ENCODE measurements at regions not wholly inside any gene's neighbourhood (a gene's known extent, or its start where the extent isn't known, plus 50 kb on each side); places are given as distances from the start of the nearest gene placed in this dataset.
"Not testable (repeated sequence)": the region's sequence is repeated elsewhere in the genome, so short reads cannot be mapped to it uniquely, and the experiment has no call there.

DNA sequence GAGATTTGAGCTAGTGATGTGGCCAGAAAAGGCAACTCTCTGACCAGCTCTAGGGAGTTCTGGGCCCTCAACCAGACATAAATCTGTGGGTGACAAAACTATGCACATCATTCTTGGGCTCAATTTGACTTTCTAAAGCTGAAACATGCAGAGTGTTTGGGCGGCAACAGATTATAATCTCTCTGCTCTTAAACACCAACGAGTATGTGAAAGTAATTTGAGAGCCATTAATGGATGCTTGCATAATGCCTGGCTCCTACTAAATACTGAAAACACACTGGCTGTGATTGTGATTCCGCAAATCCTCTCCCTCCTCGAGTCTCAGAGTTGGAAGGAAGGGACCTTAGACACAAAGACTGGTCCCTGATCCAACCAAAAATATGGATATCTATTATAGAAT lies 186.7 kb downstream of the UACA start:
- no peak for ATAC-seq
- DNase-seq, result no peak

DNA sequence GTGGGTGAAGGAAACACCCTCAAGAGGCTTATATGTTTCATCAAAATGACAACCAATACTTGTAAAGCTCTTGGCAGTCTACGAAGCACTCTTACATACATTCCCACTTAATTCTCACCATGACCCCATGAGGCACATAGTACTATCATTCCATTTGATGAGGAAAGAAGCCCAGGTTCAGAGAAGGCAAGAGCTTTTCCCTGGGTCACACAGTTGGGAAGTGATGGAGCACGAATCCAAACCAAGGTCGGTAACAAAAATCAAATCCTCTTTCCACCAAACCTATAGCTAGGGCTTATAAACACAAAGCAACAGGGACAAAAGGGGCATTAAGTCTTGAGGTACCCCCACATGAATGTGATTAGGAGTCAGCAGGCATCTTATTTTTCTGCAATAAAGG lies 187.1 kb downstream of the UACA start:
- no peak for DNase-seq
- no peak for ATAC-seq

DNA sequence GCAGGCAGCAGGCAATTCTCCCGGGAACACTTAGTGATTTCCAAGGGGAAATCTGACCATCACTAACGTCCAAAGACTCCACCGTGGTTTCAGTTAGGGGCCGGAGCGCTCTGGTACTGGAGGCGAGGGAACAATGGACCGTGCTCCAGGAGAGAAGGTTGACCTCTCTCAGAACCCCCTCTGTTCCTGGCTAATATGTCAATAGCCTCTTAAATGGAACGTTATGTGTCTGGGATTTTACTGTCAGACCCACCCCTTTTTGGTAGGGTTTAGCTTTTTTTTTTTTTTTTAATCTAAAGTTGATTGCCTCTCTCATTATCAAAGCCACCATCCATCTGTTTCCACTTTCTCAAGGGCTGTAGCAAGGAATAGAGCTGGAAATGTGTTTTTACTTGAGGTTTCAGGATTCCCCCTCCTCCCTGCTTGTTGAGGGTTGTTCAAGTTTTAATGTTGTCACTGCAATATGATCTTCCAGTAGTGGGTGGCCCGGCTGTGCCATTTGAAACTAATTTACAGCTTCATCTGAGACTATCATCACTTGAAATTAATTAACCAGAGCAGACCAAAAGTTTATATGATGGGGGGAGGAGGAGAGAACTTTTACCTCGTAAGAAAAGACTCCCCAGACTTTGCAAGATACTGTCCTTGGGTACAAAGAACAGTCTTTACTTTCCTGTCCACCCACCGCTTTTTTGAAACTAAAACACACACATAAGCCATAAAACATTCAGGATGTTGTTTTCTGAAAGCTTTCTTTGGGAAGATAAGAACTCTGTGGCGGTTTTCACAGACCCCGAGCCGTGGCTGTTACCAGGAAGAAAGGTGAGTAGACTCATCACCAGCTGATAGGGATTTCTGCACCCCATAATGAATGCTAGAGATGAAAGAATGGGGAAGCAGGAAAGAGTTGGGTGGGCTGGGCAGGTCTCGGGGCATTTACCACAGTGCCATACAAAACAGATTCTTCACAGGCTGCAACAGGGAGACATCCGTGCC lies 187.8 kb downstream of the UACA start:
- no peak for ATAC-seq
- DNase-seq, result no peak

DNA sequence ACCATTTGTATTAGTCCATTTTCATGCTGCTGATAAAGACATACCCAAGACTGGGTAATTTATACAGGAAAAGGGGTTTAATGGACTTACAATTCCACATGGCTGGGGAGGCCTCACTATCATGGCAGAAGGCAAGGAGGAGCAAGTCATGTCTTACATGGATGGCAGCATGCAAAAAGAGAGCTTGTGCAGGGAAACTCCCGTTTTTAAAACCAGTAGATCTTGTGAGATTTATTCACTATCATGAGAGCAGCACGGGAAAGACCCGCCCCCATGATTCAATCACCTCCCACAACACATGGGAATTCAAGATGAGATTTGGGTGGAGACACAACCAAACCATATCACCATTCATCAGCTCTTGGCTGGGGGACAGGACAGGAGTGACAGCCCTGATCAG lies 189.0 kb downstream of the UACA start:
- not testable (repeated sequence) for ATAC-seq, DNase-seq

DNA sequence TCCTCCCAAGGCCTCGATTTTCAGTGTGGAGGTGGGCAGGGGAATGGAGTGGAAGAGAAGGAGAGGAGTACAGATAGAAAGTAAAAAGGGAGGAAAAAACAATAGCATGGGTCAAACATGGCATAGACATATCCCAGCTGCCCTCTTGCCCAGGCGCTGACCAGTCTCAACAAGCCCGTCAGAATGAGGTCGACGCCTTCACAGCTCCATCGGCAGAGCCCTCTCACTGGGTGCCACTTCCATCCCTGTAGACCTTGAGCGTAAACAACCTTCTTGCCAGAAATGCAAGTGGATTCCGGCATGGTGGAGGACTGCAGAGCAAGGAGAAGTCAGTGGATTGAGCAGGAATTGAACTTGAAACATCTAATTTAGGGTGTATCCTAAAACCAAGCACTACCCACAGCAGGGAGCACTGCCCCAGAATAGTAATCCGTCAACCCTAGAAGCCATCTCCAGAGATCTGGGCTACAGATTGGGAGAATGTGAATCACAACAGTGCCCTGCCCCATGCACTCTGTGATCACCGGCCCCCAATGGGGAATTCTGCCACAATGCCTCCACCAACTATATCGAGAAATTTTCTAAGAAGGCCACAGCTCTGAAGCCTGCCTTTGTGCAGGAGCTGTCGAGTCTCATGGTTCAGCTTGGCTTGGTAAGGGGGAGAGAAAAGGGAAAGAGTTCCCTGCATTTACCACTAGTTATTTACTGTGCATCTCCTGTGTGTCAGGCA lies 190.1 kb downstream of the UACA start:
- DNase-seq (no peak), ATAC-seq (no peak)

DNA sequence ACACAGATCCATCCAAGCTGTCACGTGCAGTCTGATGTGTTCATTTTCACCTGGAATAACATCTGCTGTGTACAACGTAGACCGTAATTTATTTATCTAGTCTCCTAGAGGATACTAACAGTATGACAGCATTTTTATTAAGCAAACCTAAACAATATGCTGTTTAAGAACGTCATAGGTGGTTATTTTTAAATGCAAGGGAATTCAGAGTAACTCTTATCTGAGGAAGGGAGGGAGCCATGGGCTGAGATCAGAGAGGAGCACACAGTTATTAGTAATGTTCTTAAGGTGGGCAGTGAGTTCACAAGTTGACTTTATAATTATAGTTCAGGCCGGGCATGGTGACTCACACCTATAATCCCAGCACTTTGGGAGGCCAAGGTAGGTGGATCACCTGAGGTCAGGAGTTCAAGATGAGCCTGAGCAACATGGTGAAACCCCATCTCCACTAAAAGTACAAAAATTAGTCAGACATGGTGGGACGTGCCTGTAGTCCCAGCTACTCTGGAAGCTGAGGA lies 193.6 kb downstream of the UACA start:
- DNase-seq (peak; percentile 16), ATAC-seq (peak; percentile 77)

DNA sequence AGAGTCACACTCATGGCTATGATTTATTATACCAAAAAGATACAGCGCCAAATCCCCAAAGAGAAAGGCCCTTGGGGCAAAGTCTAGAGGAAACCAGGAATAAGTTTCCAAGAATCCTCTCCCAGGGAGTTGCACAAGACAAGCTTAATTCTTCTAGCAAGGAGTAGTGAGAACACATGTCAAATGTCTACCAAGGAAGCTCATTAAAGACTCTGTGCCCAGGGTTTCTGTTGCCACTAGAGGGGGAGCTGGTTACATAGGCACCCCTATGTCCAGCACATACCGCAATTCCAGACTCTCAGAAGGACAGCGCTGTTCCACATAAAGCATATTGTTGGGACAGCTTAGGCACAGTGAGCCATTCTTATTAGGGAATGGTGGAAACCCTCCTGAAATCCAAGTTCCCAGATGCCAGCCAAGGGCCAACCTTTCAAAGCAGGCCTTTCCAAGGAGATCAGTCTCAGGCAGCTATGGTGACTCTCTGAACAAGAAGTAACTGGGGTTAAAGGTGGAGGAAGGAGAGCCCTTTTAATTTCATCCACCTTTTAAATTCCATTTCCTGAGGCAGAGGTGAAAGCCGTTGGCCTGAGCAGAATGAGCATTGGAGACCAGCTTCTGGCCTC lies 194.2 kb downstream of the UACA start:
- no peak for DNase-seq
- no peak for ATAC-seq

DNA sequence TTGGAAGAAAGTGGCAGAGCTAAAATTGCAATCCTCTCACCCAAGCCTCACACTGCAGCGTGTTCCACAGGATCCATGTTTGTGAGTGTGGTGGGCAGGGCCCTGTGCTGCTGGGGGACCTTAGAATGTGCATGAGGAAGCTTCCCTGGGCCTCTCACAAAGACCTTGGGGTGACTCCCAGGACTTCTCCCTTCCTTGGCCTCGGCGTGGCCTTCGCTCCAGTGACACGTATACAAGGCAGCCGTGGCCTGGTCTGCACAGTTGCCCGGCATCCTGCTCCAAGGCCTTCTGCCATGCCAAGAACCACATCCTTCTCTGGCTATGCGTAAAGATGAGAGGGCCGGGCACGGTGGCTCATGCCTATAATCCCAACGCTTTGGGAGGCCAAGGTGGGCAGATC lies 196.4 kb downstream of the UACA start:
- no peak for ATAC-seq
- no peak for DNase-seq

DNA sequence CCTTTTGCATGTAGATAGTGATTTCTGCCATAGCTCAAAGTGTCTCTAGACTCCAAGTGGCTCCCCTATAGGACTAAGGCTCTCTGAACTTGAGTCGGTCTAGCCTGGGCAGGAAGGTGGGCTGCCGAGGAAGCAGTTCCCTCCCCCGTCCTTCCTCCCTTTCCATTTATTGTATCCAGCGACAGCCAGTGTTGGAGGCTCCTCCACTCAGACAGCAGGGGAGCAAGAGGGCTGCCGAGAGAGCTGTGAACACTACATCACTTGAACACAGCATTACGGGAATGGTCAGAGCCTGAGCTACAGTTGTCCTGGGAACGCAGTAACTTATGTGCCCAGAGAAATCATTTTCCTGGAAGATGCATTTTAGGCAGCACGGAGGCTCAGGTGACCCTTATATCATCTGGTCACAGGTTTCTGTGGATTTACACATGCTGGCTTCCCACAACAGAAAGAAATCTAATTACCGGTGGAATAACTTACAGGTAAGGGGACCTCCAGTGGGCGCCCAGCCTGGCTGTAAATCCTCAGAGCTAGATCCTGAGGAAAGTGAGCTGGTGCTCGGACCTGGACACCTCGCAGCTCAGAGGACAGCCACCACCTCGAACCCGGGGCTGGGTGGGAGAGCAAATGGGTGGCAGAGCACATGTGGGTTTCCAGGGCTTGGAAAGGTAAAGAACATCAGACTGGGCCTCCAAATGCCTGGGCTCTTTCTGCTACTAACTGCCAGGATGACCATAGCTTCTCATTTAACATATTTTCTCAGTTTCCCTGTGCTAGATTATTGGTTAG lies 197.1 kb downstream of the UACA start:
- ATAC-seq (no peak), DNase-seq (no peak)

DNA sequence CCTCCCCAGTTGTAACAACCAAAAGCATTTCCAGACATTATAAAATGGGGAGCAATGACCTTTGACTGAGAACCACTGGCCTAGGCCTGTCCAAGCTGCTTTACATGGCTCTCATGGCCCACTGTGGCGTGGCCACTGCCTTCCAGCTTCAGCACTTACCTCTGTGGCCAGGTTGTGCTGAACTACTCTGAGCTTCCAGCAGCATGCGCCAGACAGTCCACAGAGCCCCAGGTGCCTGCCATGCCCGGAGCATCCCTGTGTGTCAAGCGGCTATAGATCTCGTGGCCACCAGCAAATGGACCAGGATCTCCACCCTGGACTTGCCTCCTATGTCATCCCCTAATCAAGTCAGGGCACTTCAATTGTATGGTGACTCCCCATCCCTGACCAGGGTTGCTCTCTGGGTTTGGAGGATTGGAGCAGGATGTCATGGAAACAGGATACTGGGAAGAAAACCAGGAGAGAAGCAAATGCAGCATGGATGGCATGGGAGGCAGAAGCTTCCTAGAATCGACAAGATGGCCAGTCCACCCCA lies 199.7 kb downstream of the UACA start:
- ATAC-seq, result no peak

DNA sequence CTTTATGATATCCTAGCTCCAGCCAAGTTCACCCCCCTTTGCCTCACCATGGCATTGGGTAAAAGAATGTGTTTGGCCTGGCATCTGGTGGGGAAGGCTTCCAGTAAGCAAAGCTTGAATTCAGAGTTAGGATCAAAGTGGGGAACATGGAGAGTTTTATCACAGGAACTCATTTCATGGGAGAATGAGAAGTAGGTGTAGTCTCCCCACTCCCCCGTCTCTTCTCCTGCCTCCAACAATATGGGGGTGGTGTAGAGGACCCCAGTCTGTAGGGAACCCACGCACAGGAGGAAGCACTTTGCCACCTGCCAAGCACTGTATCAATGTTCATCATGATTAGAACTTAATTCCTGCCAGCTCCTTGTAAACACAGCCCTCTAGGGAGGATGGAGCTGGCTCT lies 200.5 kb downstream of the UACA start:
- DNase-seq, result no peak
- ATAC-seq, result no peak

More for the DNA sequence above, 199.7 kb downstream of the UACA start:
- no peak for DNase-seq

DNA sequence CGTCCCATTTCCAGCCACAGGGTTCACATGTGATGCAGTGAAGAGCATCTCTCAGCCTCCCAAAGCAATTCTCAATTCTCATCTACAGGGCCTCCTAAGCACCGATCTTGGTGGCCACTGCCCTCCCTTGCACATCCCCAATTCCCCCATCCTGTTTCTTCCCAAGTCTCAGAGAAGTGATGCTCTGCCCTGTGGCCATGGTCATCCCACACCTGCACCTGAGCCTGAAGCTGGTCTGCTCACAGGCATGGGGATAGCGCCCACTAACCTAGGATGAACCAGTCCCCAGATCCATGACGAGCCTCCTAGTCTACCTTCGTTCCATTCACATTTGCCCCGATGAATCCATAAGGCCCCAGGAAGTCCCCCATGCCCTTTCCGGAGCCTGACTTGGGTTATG lies 201.5 kb downstream of the UACA start:
- ATAC-seq (no peak), DNase-seq (no peak)

DNA sequence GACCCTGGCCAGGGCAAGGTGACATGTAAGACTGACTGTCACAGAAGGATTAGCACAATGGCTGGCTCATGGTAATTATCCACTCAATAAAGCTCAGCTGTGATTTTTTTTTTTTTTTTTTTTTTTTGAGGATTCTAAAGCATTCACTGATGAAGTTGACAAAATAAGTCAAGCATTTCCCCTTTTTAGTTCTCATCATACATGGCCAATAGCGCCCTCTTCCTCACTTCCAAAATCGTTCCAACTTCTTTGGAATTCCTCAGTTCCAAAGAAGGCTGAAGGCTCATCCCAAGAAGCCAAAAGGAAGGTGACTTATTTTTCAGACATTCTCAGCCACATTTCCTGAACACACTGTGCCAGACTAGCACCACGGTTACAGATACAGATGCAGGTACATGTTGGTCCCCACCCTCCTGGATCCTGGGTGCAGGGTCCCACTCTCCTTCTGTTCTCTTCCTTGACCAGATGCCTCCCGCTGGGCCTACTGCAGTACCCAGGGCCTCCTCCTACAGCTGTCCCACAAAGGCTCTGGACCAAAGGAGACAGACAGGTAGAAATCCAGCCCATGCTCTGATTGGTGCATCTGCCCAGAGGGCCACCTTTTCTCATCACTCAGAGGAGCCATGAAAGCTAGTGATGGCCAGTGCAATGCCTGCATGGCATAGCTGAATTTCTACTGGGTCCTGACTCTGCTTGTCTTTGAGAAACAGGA lies 202.6 kb downstream of the UACA start:
- no peak for DNase-seq

DNA sequence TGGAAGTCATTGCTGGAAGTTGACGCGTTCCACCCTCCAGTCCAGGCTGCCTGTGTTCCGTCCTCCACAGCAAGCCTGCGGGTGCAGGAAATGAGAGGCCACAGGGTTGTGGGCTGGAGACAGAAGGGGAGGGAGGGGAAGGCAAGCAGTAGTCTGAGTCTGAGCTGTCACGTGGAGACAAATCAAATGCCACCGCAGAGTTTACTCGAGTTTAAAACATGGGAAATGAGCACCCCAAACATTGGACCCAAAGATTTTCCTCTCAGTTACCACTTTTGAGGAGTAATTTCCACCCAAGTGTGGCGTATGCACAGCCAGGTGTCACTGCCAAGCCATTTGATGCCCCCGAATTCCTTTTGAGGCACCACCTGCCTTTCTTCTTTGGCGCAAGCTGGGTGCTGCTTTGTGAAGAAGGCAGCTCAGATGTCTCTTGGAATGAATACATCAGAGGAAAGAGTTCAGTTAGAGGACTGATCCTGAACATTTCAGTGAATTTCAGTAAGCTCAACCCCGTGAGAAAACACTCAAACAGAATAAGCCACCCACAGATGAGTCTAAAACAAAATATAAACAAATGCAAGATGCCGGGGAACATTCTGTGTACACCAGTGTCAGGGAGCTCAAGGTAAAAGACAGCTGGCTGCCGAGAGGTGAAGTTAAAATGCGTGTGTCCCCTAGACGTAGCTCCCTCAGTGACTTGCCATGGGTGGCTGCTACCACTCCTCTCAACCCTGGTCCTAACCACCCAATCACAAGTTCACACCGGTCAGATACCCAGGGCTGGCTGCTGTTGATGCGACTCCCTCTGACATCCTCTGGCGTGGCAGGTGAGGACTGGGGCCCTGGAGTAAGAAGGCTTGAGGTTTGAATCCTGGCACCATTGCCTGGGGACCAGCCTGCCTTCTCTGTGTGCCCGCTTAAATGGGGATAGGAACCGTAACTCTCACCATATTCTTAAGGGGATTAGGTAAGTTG lies 203.8 kb downstream of the UACA start:
- ATAC-seq (peak; percentile 83), DNase-seq (peak; percentile 67)

More for the DNA sequence above, 202.6 kb downstream of the UACA start:
- ATAC-seq, result no peak

DNA sequence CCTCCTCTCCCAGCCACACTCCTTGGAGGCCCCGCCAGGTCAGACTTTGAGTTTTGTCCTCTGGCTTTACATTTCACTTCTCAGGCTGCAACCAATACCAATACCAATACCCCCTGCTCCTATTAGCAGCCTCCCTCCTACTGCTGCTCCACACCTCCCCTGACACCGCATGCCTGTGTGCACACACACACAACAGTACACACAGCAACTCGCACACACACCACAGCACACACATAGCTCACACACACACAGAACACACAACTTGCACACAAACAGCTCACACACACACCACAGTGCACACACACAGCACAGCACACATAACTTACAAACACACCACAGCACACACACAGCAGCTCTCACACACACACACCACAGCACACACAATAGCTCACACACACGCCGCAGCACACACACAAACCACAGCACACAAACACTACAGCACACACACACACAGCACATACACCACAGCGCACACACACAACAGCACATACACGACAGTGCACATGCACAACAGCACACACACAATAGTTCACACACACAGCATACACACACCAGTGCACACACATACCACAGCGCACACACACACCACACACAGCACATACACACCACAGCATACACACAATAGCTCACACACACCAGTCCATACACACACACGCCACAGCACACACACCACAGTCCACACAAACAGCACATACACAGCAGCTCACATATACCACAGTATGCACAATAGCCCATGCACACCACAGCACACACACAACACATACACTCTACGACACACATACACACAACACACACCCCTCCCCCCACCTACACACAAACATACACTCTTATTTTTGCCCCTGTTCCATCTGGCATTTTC lies 204.7 kb downstream of the UACA start:
- ATAC-seq, result peak; percentile 15

DNA sequence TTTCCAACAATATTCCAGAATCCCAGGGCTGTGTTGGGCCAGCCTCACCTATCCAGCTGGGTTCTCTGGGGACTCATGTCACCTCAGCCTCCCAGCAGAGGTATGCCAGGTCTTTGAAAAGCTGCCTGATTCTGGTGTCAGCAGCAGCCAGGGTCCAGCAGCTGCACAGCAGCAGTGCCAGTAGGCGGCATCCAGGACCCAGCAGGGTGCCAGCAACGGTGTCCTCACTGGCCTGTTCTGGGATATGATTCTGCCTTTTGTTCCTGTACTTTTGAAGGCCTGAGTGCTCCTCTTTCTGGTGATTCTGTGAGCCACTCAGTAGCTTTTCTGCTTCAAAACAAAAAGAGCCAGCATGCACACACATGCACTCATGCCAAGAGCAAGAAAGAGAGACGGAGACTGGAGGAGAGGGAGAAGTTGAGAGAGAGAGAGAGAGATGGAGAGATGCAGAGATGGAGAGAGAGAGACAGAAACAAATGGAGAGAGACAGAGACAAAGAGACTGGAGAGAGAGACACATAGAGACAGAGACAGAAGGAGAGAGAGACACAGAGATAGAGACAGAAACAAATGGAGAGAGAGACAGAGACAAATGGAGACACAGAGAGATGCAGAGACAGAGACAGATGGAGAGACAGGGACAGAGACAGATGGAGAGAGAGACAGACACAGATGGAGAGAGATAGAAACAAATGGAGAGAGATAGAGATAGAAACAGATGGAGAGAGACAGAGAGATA lies 205.7 kb downstream of the UACA start:
- no peak for ATAC-seq

More for the DNA sequence above, 204.7 kb downstream of the UACA start:
- DNase-seq, result no peak

DNA sequence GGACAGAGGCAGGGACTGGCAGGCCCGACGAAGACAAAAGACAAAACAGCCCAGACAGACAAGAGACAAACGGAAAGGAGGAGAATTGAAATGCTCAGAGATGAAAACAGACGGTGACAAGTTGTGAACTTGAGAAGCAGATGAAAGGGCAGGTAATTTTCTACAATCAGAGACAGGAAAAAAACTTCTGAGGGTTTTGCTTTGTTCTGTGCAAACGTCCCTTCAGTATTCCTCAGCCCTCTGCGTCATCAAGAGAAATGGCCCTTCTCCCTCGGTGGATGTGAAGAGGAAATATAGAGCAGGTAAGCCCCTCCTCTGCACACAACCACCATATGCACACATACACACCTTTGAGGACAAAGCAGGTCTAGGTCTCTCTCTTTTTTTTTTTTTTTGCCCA lies 206.6 kb downstream of the UACA start:
- ATAC-seq (no peak), DNase-seq (no peak)

More for the DNA sequence above, 205.7 kb downstream of the UACA start:
- DNase-seq, result no peak
